ENCODE measurements at regions not wholly inside any gene's neighbourhood (a gene's known extent, or its start where the extent isn't known, plus 50 kb on each side); places are given as distances from the start of the nearest gene placed in this dataset.

DNA sequence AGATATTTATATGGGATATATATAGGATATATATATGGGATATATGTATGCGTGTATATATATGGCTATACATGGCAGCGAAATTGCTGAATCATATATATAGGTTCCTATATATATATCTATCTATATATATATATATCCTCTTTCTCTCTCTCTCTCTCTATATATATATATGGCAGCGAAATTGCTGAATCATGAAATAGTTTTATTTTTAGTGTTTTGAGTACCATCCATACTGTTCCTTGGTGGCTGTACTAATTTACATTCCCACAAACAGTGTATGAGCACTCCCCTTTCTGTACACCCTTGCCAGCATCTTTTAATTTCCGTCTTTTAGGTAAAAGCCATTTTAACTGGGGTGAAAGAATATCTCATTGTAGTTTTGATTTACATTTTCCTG, 397.6 kb upstream of the LINC00305 start:
- DNase-seq (ENCODE audit: low spot score), result no peak
- H3K27ac Mint-ChIP-seq (ENCODE audit: unreplicated experiment), result no peak overlapping the region
- H3K4me1 Mint-ChIP-seq (ENCODE audit: unreplicated experiment), result no peaks in the 10 kb centered on the region
- no peaks in the 10 kb centered on the region for H3K27me3 Mint-ChIP-seq (ENCODE audit: unreplicated experiment)
- no peak overlapping the region for H3K4me3 Mint-ChIP-seq (ENCODE audit: unreplicated experiment)
- TF ChIP-seq, protein P1, sequence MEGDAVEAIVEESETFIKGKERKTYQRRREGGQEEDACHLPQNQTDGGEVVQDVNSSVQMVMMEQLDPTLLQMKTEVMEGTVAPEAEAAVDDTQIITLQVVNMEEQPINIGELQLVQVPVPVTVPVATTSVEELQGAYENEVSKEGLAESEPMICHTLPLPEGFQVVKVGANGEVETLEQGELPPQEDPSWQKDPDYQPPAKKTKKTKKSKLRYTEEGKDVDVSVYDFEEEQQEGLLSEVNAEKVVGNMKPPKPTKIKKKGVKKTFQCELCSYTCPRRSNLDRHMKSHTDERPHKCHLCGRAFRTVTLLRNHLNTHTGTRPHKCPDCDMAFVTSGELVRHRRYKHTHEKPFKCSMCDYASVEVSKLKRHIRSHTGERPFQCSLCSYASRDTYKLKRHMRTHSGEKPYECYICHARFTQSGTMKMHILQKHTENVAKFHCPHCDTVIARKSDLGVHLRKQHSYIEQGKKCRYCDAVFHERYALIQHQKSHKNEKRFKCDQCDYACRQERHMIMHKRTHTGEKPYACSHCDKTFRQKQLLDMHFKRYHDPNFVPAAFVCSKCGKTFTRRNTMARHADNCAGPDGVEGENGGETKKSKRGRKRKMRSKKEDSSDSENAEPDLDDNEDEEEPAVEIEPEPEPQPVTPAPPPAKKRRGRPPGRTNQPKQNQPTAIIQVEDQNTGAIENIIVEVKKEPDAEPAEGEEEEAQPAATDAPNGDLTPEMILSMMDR (IDR thresholded peaks at IDR 0.05; ENCODE audit: unreplicated experiment), result no peak
- no peaks in the 10 kb centered on the region for H3K9me3 Mint-ChIP-seq (ENCODE audit: unreplicated experiment)
- no peaks in the 10 kb centered on the region for H3K36me3 Mint-ChIP-seq (ENCODE audit: low read depth, unreplicated experiment)

DNA sequence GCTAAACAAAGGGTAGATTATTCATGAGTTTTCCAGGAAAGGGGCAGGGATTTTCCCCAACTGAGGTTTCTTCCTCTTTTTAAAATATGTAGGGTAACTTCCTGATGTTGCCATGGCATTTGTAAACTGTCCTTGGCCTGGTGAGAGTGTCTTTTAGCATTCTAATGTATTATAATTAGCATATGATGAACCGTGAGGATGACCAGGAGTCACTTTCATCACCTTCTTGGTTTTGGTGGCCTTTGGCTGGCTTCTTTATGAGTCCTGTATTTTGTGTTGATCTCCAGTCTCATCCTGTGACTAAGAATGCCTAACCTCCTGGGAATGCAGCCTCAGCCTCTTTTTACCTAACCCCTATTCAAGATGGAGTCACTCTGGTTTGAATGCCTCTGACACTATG, 391.0 kb upstream of the LINC00305 start:
- DNase-seq (ENCODE audit: low spot score), result no peak
- Mint-ChIP-seq H3K36me3 (ENCODE audit: low read depth, unreplicated experiment) (no peaks in the 10 kb centered on the region), H3K27ac (ENCODE audit: unreplicated experiment) (no peak overlapping the region), H3K27me3 (ENCODE audit: unreplicated experiment) (peaks cover 3% of the 10 kb centered on the region), H3K4me1 (ENCODE audit: unreplicated experiment) (no peaks in the 10 kb centered on the region), H3K4me3 (ENCODE audit: unreplicated experiment) (no peak overlapping the region), H3K9me3 (ENCODE audit: unreplicated experiment) (no peaks in the 10 kb centered on the region)
- TF ChIP-seq, protein P1 (IDR thresholded peaks at IDR 0.05; ENCODE audit: unreplicated experiment), result no peak

DNA sequence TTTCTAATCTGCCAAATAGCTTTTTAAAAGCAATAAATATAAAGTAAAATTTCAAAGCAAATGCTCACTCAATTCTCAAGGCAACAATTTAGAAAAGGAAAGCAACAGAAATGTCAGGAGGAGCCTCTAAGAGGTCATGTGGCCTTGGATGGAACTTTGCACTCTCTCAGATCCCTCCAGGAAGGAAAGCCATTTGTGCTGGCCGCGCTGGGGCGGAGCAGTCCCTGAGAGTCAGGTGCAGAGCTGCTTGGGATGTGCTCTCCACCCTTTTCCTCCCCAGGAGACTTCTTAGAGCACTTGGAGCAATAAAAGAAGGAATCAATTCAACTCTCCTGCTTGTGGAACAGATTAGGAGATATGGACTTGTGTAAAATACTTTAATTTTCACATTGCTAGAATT, 379.8 kb upstream of the LINC00305 start:
- Mint-ChIP-seq H3K27ac (ENCODE audit: unreplicated experiment) (no peak overlapping the region), H3K4me3 (ENCODE audit: unreplicated experiment) (no peak overlapping the region), H3K9me3 (ENCODE audit: unreplicated experiment) (peaks cover 6% of the 10 kb centered on the region), H3K4me1 (ENCODE audit: unreplicated experiment) (no peaks in the 10 kb centered on the region), H3K36me3 (ENCODE audit: low read depth, unreplicated experiment) (no peaks in the 10 kb centered on the region), H3K27me3 (ENCODE audit: unreplicated experiment) (no peaks in the 10 kb centered on the region)
- DNase-seq (ENCODE audit: low spot score), result no peak
- TF ChIP-seq, protein P1 (IDR thresholded peaks at IDR 0.05; ENCODE audit: unreplicated experiment), result no peak

DNA sequence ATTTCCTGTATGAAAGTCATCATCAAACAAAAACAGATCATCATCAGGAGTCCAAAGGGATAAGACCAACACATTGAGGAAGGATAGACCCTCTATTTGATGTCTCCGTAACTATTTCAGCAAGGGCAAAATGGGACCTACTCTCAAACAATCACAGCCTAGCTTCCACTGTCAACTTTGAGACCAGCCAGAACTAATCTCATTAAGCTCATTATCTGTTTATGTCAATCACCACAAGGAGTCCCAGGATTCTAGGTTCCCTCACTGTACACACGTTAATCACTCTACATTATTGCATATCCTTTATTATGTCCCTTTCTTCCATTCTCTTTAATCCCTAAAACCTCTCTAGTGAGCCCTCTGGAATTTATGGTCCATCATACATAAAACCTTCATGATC, 370.3 kb upstream of the LINC00305 start:
- Mint-ChIP-seq H3K4me1 (ENCODE audit: unreplicated experiment) (no peaks in the 10 kb centered on the region), H3K9me3 (ENCODE audit: unreplicated experiment) (no peaks in the 10 kb centered on the region), H3K36me3 (ENCODE audit: low read depth, unreplicated experiment) (no peaks in the 10 kb centered on the region), H3K27ac (ENCODE audit: unreplicated experiment) (no peak overlapping the region), H3K27me3 (ENCODE audit: unreplicated experiment) (no peaks in the 10 kb centered on the region), H3K4me3 (ENCODE audit: unreplicated experiment) (no peak overlapping the region)
- DNase-seq (ENCODE audit: low spot score), result no peak
- TF ChIP-seq, protein P1 (IDR thresholded peaks at IDR 0.05; ENCODE audit: unreplicated experiment), result no peak

DNA sequence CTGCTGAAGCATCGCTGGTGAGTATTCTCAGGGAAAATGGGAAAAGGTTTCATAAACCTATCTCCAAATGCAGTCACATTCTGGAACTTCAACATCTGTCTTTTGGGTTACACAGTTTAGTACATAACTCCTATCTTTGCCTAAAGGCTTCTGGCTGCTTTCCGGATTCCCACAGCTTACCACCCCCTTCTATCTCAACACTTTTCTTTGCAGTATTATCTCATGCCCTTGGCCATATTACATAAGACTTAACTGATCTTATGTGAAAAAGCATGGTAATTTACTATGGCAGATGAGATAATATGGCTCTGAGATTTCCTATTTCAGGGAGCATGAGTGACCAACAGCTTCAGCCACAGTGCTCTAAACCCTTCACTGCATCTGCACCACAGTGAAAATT, 369.3 kb upstream of the LINC00305 start:
- Mint-ChIP-seq H3K27ac (ENCODE audit: unreplicated experiment) (no peak overlapping the region), H3K4me3 (ENCODE audit: unreplicated experiment) (no peak overlapping the region), H3K36me3 (ENCODE audit: low read depth, unreplicated experiment) (no peaks in the 10 kb centered on the region), H3K4me1 (ENCODE audit: unreplicated experiment) (no peaks in the 10 kb centered on the region), H3K27me3 (ENCODE audit: unreplicated experiment) (no peaks in the 10 kb centered on the region), H3K9me3 (ENCODE audit: unreplicated experiment) (no peaks in the 10 kb centered on the region)
- TF ChIP-seq, protein P1 (IDR thresholded peaks at IDR 0.05; ENCODE audit: unreplicated experiment), result no peak
- no peak for DNase-seq (ENCODE audit: low spot score)

Measured in endothelial cell (in vitro differentiated cells).